ENCODE measurements at regions not wholly inside any gene's neighbourhood (a gene's known extent, or its start where the extent isn't known, plus 50 kb on each side); places are given as distances from the start of the nearest gene placed in this dataset.

DNA sequence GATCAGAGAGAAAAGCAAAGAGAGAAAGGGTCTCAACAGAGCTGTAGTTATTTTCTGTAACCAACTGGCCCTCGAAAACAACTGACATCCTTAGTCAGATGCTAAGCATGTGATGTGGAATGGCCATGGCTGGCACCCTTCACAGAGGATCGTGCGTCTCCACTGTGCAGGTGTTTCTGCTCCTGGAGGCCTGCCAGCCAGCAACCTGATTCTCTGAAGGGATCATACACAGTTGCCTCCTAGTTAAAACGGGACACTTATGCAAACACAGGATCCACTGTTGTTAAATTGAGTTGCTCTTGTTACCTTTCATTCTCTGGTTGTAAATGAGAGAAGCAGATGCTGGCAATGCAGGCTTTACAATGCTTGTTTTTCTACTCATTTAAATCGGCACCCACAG lies 148.5 kb downstream of the HDGFL1 start:
- Histone ChIP-seq H3K79me2 (ENCODE audit: low read length) (no peaks in the 10 kb centered on the region), H3K27ac (ENCODE audit: low read length) (no peak overlapping the region), H3K36me3 (replicated peaks; ENCODE audit: low read depth, low read length) (no peaks in the 10 kb centered on the region), H4K20me1 (ENCODE audit: insufficient read depth, low read length) (no peaks in the 10 kb centered on the region), H2AFZ (ENCODE audit: low read depth, low read length) (no peak overlapping the region), H3K9me3 (ENCODE audit: insufficient read depth, low read length) (no peaks in the 10 kb centered on the region), H3K4me1 (ENCODE audit: low read length) (peaks cover 5% of the 10 kb centered on the region; the same call in 1 of the 2 replicates), H3K9ac (ENCODE audit: low read length) (no peak overlapping the region), H3K27me3 (ENCODE audit: low read depth, low read length) (no peaks in the 10 kb centered on the region), H3K4me3 (ENCODE audit: low read length) (no peak overlapping the region), H3K4me2 (ENCODE audit: low read length) (no peak overlapping the region)
- TF ChIP-seq EZH2phosphoT487 (IDR thresholded peaks at IDR 0.05; ENCODE audit: low read depth) = no peak
- TF ChIP-seq, protein P1, sequence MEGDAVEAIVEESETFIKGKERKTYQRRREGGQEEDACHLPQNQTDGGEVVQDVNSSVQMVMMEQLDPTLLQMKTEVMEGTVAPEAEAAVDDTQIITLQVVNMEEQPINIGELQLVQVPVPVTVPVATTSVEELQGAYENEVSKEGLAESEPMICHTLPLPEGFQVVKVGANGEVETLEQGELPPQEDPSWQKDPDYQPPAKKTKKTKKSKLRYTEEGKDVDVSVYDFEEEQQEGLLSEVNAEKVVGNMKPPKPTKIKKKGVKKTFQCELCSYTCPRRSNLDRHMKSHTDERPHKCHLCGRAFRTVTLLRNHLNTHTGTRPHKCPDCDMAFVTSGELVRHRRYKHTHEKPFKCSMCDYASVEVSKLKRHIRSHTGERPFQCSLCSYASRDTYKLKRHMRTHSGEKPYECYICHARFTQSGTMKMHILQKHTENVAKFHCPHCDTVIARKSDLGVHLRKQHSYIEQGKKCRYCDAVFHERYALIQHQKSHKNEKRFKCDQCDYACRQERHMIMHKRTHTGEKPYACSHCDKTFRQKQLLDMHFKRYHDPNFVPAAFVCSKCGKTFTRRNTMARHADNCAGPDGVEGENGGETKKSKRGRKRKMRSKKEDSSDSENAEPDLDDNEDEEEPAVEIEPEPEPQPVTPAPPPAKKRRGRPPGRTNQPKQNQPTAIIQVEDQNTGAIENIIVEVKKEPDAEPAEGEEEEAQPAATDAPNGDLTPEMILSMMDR (IDR thresholded peaks at IDR 0.05; ENCODE audit: low read depth, low read length) = no peak

DNA sequence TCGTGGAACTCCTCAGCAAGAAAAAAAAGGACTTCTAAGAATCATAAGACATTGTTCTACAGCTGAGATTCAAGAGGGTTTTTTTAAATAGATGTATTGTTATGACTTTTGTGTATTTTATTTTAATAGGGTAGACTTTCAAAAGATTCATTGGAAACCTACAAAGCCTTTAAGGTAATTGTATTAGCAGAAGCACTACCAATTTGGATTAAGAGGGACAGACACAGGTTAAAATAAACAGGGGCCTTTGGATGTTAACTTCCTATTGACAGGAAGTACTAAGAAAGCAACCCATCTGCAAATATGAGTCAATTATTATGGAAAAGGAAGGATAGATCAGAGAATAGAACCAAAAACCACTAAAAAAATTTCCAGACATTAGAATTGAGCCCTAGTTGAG lies 153.5 kb downstream of the HDGFL1 start:
- no peaks in the 10 kb centered on the region for H4K20me1 ChIP-seq (ENCODE audit: insufficient read depth, low read length)
- H3K79me2 ChIP-seq (ENCODE audit: low read length) = no peaks in the 10 kb centered on the region
- no peak overlapping the region for H3K4me2 ChIP-seq (ENCODE audit: low read length)

DNA sequence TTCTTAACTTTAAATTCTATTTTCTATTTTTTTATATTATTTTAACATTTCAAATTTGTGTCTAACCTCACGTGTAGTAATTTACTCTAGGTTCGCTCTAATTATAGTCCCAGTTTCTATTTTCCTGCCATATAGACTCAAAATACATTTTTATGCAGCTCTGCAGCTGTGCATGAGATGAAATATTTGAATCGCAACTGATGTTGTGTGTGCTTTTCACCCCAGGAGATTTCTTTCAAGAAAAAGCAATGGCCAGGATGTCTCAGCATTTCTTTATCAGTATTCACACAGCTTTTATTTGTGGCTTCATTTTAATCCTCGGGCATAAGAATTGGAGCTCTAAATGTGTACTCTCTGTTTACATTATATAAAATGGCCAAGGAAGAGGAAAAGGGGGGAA lies 157.6 kb downstream of the HDGFL1 start:
- Histone ChIP-seq H4K20me1 (ENCODE audit: insufficient read depth, low read length) (no peaks in the 10 kb centered on the region), H3K27ac (ENCODE audit: low read length) (no peak overlapping the region)
- TF ChIP-seq, protein P1 (IDR thresholded peaks at IDR 0.05; ENCODE audit: low read depth, low read length) = no peak
- TF ChIP-seq EZH2phosphoT487 (IDR thresholded peaks at IDR 0.05; ENCODE audit: low read depth) = no peak

More for the DNA sequence above, 153.5 kb downstream of the HDGFL1 start:
- no peaks in the 10 kb centered on the region for H3K4me1 ChIP-seq (ENCODE audit: low read length)
- H3K4me3 ChIP-seq (ENCODE audit: low read length) = no peak overlapping the region
- no peak overlapping the region for H3K9ac ChIP-seq (ENCODE audit: low read length)
- H3K36me3 ChIP-seq (replicated peaks; ENCODE audit: low read depth, low read length) = no peaks in the 10 kb centered on the region
- TF ChIP-seq, protein P1 (IDR thresholded peaks at IDR 0.05; ENCODE audit: low read depth, low read length) = no peak
- no peak for TF ChIP-seq EZH2phosphoT487 (IDR thresholded peaks at IDR 0.05; ENCODE audit: low read depth)
- no peak overlapping the region for H3K27ac ChIP-seq (ENCODE audit: low read length)
- no peaks in the 10 kb centered on the region for H3K9me3 ChIP-seq (ENCODE audit: insufficient read depth, low read length)
- H3K27me3 ChIP-seq (ENCODE audit: low read depth, low read length) = no peaks in the 10 kb centered on the region
- no peak overlapping the region for H2AFZ ChIP-seq (ENCODE audit: low read depth, low read length)

DNA sequence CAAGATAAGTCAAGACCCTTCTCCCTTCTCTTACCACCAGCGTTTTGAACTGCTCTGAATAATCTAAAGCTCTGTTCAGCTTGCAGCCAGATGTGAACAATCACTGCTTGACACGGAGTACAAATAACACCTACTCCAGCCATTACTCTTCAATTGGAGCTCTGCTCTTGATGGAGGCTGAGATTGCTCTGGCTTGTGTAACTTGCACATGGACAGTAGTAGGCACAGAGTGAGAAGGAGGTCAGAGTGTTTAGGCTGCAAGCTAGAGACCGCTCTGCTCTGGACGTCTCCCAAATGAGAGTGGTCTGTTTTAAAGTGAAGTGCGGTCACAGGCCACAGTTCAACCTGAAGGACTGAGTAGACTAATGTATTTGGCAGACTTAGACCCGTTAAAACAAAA lies 158.3 kb downstream of the HDGFL1 start:
- Histone ChIP-seq H3K27ac (ENCODE audit: low read length) (no peak overlapping the region), H3K4me1 (ENCODE audit: low read length) (no peaks in the 10 kb centered on the region), H3K4me2 (ENCODE audit: low read length) (no peak overlapping the region), H3K36me3 (replicated peaks; ENCODE audit: low read depth, low read length) (no peaks in the 10 kb centered on the region), H2AFZ (ENCODE audit: low read depth, low read length) (no peak overlapping the region), H3K79me2 (ENCODE audit: low read length) (no peaks in the 10 kb centered on the region), H3K9ac (ENCODE audit: low read length) (no peak overlapping the region), H3K4me3 (ENCODE audit: low read length) (no peak overlapping the region), H4K20me1 (ENCODE audit: insufficient read depth, low read length) (no peaks in the 10 kb centered on the region), H3K9me3 (ENCODE audit: insufficient read depth, low read length) (no peaks in the 10 kb centered on the region), H3K27me3 (ENCODE audit: low read depth, low read length) (no peaks in the 10 kb centered on the region)
- TF ChIP-seq, protein P1 (IDR thresholded peaks at IDR 0.05; ENCODE audit: low read depth, low read length) = no peak

More for the DNA sequence above, 157.6 kb downstream of the HDGFL1 start:
- Histone ChIP-seq H3K4me1 (ENCODE audit: low read length) (no peaks in the 10 kb centered on the region), H3K79me2 (ENCODE audit: low read length) (no peaks in the 10 kb centered on the region), H3K4me3 (ENCODE audit: low read length) (no peak overlapping the region), H3K9ac (ENCODE audit: low read length) (no peak overlapping the region), H3K36me3 (replicated peaks; ENCODE audit: low read depth, low read length) (no peaks in the 10 kb centered on the region), H3K9me3 (ENCODE audit: insufficient read depth, low read length) (no peaks in the 10 kb centered on the region), H2AFZ (ENCODE audit: low read depth, low read length) (no peak overlapping the region), H3K4me2 (ENCODE audit: low read length) (no peak overlapping the region), H3K27me3 (ENCODE audit: low read depth, low read length) (no peaks in the 10 kb centered on the region)

Measured in OCI-LY3 (cell line).